Endothelial cell of umbilical vein (primary cell): ENCODE measurements at regions not wholly inside any gene's neighbourhood (a gene's known extent, or its start where the extent isn't known, plus 50 kb on each side); places are given as distances from the start of the nearest gene placed in this dataset.

Experiments used
- BruUV-seq: library from RNA; stranded (reverse); fragments of 400-500 nt; replicated peaks from 2 replicates; lab custom pipeline; 2021; lab: Mats Ljungman, UMichigan
- CTCF ChIA-PET: fragments of 300-600, 350-600 bp; sonication (Branson Sonifier 250); formaldehyde crosslinking; loops from one replicate; lab custom pipeline; 2021; ENCODE audit warnings: antibody characterized with exemption, inconsistent platforms; lab: Charles Lee
- POLR2A ChIA-PET: fragments of 300-600, 350-600 bp; sonication (Branson Sonifier 250); formaldehyde crosslinking; loops from one replicate; lab custom pipeline; 2021; ENCODE audit warnings: antibody characterized with exemption, inconsistent platforms; lab: Charles Lee
- DNase-seq: peaks from one replicate; pipeline ENCODE4 v3.0.0-alpha.2; 2011; ENCODE audit warnings: low read depth, low spot score
- FAIRE-seq: peaks from 2 replicates; lab custom pipeline; 2011; peaks lifted over from hg19 to GRCh38; lab: Jason Lieb, UNC
- H2AFZ ChIP-seq: 2 replicates; pipeline ENCODE4 v1.6.0; 2012; ENCODE audit warnings: low read depth, low read length, control low read depth, inconsistent platforms
- H3K27ac ChIP-seq: 2 replicates; pipeline ENCODE4 v1.5.1; 2011; ENCODE audit warnings: low read depth, mild to moderate bottlenecking, control low read depth, low read length, moderate library complexity; ENCODE audit not compliant: insufficient read depth
- H3K27me3 ChIP-seq, 2 experiments: 2 replicates each; pipeline versions ENCODE4 v1.6.0 to v1.6.1; 2011; ENCODE audit warnings: low read length in 2 of 2, mixed read lengths in 1 of 2; ENCODE audit not compliant: control insufficient read depth in 2 of 2, insufficient read depth in 2 of 2
- H3K36me3 ChIP-seq, 2 experiments: 2 replicates in 1 of 2; 3 replicates in 1 of 2; pipeline ENCODE4 v1.5.1; 2011; ENCODE audit warnings: low read length in 2 of 2, mild to moderate bottlenecking in 1 of 2, moderate library complexity in 1 of 2; ENCODE audit not compliant: control insufficient read depth in 2 of 2, insufficient read depth in 2 of 2; ENCODE audit errors: extremely low read depth in 1 of 2
- H3K4me1 ChIP-seq: 3 replicates; pipeline ENCODE4 v1.5.1; 2011; ENCODE audit warnings: mild to moderate bottlenecking, low read length; ENCODE audit not compliant: control insufficient read depth, insufficient read depth; ENCODE audit errors: extremely low read depth
- H3K4me2 ChIP-seq: 2 replicates; pipeline ENCODE4 v1.6.1; 2011; ENCODE audit warnings: low read length, control low read depth, mixed read lengths; ENCODE audit not compliant: insufficient read depth
- H3K4me3 ChIP-seq, 3 experiments: fragments of 200-600 bp in 1 of 3; sonication (generic), shearing (Covaris generic) in 1 of 3; replicated peaks in 1 of 3; 2 replicates each; pipeline ENCODE4 v1.5.1; 2011 to 2016; ENCODE audit warnings: control low read depth in 3 of 3, low read length in 3 of 3, mild to moderate bottlenecking in 2 of 3, inconsistent platforms in 1 of 3, low read depth in 1 of 3, moderate library complexity in 1 of 3; ENCODE audit not compliant: insufficient read depth in 1 of 3
- H3K79me2 ChIP-seq: 2 replicates; pipeline ENCODE4 v1.6.0; 2012; ENCODE audit warnings: low read length, inconsistent platforms; ENCODE audit not compliant: control insufficient read depth, insufficient read depth
- H3K9ac ChIP-seq: replicated peaks from 2 replicates; pipeline ENCODE3; 2011; ENCODE audit warnings: low read length, control low read depth; ENCODE audit not compliant: insufficient read depth; ENCODE audit errors: extremely low read depth
- H3K9me1 ChIP-seq: replicated peaks from 3 replicates; pipeline ENCODE4 v1.6.0; 2011; ENCODE audit warnings: mild to moderate bottlenecking, low read length; ENCODE audit not compliant: control insufficient read depth, insufficient read depth; ENCODE audit errors: extremely low read depth
- H3K9me3 ChIP-seq: replicated peaks from 2 replicates; pipeline ENCODE4 v1.5.1; 2012; ENCODE audit warnings: low read length, inconsistent platforms; ENCODE audit not compliant: control insufficient read depth, insufficient read depth
- H4K20me1 ChIP-seq: replicated peaks from 2 replicates; pipeline ENCODE3; 2011; ENCODE audit warnings: mild to moderate bottlenecking, low read length; ENCODE audit not compliant: control insufficient read depth, insufficient read depth; ENCODE audit errors: extremely low read depth
- EZH2 ChIP-seq: IDR thresholded peaks from 2 replicates; pipeline ENCODE4 v1.6.1; 2012; ENCODE audit warnings: borderline replicate concordance, low read depth, mild to moderate bottlenecking, moderate library complexity, low read length, inconsistent platforms; ENCODE audit not compliant: severe bottlenecking
- FOS ChIP-seq: IDR thresholded peaks from 2 replicates; pipeline ENCODE4 v1.6.1; 2011; ENCODE audit warnings: mild to moderate bottlenecking, low read length, moderate library complexity, borderline replicate concordance; ENCODE audit not compliant: insufficient read depth
- GATA2 ChIP-seq: IDR thresholded peaks from 2 replicates; pipeline ENCODE4 v1.7.0; 2011; ENCODE audit warnings: low read depth, mild to moderate bottlenecking, moderate library complexity, mixed read lengths, low read length; ENCODE audit not compliant: insufficient read length, insufficient read depth
- JUN ChIP-seq: IDR thresholded peaks from 2 replicates; pipeline ENCODE4 v1.6.1; 2011; ENCODE audit warnings: borderline replicate concordance, low read depth; ENCODE audit not compliant: insufficient read length, insufficient read depth
- MYC ChIP-seq: IDR thresholded peaks from one replicate; pipeline ENCODE4 v1.6.1; 2011; ENCODE audit warnings: mild to moderate bottlenecking, low read depth, low read length
- POLR2A ChIP-seq: IDR thresholded peaks from 2 replicates; pipeline ENCODE4 v1.6.1; 2012; ENCODE audit warnings: low read depth, mild to moderate bottlenecking, control low read depth, low read length
- POLR2AphosphoS5 ChIP-seq: IDR thresholded peaks from 2 replicates; pipeline ENCODE4 v1.6.1; 2012; ENCODE audit warnings: low read depth, mild to moderate bottlenecking, control low read depth, low read length, moderate library complexity; ENCODE audit not compliant: insufficient read depth
- dilution Hi-C: fragments of 300-500 bp; cut with MboI; formaldehyde crosslinking; loops from one replicate; pipeline ENCODE4 v1.15.0; 2019; ENCODE audit warnings: low sequenced_read_pairs; ENCODE audit not compliant: extremely low pct_ligation_motif_present
- intact Hi-C: fragments of 100-400 bp; cut with micrococcal nuclease; formaldehyde crosslinking; loops from one replicate; pipeline ENCODE4 v1.10.0; 2022
- TF ChIP-seq, protein P1 (sequence below): IDR thresholded peaks from 2 replicates; pipeline ENCODE4 v1.6.1; 2011; ENCODE audit not compliant: insufficient read depth, insufficient read length
- TF ChIP-seq, protein P2 (sequence below), 2 donors: IDR thresholded peaks; 1 replicate in 1 of 2; 2 replicates in 1 of 2; pipeline ENCODE4 v1.5.1; 2011; ENCODE audit warnings: low read length in 2 of 2, mild to moderate bottlenecking in 2 of 2, moderate library complexity in 2 of 2, control low read depth in 1 of 2, inconsistent platforms in 1 of 2, low read depth in 1 of 2; ENCODE audit not compliant: insufficient read depth in 1 of 2; ENCODE audit errors: extremely low read depth in 1 of 2

DNA sequence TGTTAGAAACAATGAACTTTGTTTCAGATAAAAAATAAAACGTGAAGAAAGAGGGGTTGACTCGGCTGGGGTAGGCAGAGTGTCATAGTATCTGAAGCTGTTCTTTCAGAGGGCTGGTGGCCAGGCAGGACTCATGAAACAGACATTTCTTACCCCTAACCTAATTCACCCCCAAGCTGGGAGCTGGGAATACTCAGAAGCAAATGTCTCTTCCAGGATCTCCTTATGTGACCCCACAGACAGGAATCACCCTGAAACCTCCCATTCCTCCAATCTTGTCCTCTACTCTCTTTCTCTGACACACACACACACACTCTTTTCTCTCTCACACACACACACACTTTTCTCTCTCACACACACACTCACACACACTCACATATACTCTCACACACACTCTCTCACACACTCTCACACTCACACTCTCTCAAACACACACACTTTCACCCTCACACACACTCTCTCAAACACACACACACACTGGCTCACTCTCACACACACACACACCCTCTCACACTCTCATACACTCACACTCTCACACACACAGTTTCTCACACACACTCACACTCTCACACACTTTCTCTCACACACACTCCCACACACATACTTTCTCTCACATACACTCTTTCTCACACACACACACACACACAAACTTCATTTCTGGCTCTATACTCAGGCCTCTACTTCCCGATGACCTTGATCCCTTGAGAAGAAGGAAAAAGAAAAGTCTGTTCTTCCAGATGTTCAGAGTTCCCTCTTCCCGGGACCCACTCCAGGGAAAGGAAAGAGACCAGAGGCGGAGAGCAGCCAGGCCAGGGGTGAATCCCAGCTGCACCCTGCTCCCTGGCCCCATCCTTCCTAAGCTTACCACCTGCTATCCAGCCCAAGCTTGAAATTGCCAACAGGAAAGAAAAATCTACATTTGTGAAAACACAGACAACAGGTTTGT is 167.7 kb downstream of the TXNL1 start:
- H3K36me3 ChIP-seq: no peaks in the 10 kb centered on the region
- dilution Hi-C loops (no loop called here), intact Hi-C loops (no loop called here)
- CTCF ChIA-PET: no interaction called here
- no peak overlapping the region for H3K9ac ChIP-seq
- FAIRE-seq (no peak), DNase-seq (no peak)
- H3K4me3 ChIP-seq: no peak overlapping the region
- no TSS peak for BruUV-seq
- H3K79me2 ChIP-seq: no peaks in the 10 kb centered on the region
- no peak overlapping the region for H3K4me2 ChIP-seq
- POLR2A ChIA-PET: no interaction called here
- no peaks in the 10 kb centered on the region for H4K20me1 ChIP-seq
- no peaks in the 10 kb centered on the region for H3K4me1 ChIP-seq
- H2AFZ ChIP-seq: no peak overlapping the region
- no peaks in the 10 kb centered on the region for H3K9me3 ChIP-seq
- no peaks in the 10 kb centered on the region for H3K9me1 ChIP-seq
- H3K27me3 ChIP-seq: no peaks in the 10 kb centered on the region
- TF ChIP-seq, protein P1, sequence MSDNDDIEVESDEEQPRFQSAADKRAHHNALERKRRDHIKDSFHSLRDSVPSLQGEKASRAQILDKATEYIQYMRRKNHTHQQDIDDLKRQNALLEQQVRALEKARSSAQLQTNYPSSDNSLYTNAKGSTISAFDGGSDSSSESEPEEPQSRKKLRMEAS: no peak
- TF ChIP-seq, protein P2, sequence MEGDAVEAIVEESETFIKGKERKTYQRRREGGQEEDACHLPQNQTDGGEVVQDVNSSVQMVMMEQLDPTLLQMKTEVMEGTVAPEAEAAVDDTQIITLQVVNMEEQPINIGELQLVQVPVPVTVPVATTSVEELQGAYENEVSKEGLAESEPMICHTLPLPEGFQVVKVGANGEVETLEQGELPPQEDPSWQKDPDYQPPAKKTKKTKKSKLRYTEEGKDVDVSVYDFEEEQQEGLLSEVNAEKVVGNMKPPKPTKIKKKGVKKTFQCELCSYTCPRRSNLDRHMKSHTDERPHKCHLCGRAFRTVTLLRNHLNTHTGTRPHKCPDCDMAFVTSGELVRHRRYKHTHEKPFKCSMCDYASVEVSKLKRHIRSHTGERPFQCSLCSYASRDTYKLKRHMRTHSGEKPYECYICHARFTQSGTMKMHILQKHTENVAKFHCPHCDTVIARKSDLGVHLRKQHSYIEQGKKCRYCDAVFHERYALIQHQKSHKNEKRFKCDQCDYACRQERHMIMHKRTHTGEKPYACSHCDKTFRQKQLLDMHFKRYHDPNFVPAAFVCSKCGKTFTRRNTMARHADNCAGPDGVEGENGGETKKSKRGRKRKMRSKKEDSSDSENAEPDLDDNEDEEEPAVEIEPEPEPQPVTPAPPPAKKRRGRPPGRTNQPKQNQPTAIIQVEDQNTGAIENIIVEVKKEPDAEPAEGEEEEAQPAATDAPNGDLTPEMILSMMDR (IDR thresholded peaks at IDR 0.05; ENCODE audit: extremely low read depth in 1 of 2, insufficient read depth in 1 of 2, low read depth in 1 of 2, low read length in 2 of 2): no peak
- TF ChIP-seq POLR2A: no peak
- TF ChIP-seq GATA2: no peak
- no peak for TF ChIP-seq POLR2AphosphoS5
- TF ChIP-seq JUN: no peak
- TF ChIP-seq EZH2: no peak
- no peak for TF ChIP-seq MYC
- no peak for TF ChIP-seq FOS
- no peak overlapping the region for H3K27ac ChIP-seq
